ENCODE measurements at regions not wholly inside any gene's neighbourhood (a gene's known extent, or its start where the extent isn't known, plus 50 kb on each side); places are given as distances from the start of the nearest gene placed in this dataset.

DNA sequence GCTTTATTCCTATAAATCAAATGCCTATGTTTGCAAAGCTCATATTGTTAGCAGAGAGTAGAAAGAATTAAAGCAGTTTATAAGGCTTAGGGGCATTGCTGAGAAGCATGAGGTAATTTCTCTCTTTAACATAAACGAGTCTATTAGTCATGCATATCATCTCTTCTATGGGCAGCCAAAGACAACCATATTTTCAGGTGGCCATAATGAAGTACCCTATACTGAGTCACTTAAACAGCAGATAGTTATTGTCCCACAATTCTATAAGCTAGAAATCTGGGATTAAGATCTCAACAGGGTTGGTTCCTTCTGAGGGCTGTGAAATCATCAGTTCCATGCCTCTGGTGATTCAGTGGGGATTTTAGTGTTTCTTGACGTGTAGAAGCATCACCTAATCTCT, 277.5 kb downstream of the NR4A2 start:
- H3K9me1 ChIP-seq (replicated peaks; ENCODE audit: control insufficient read depth, extremely low read depth, insufficient read depth, low read length), result no peaks in the 10 kb centered on the region
- dilution Hi-C loops (cut with MboI; ENCODE audit: extremely low pct_ligation_motif_present, low sequenced_read_pairs) (no loop called here), intact Hi-C loops (cut with micrococcal nuclease) (no loop called here)
- H3K36me3 ChIP-seq (ENCODE audit: control insufficient read depth in 2 of 2, extremely low read depth in 1 of 2, insufficient read depth in 2 of 2, low read length in 2 of 2), result no peaks in the 10 kb centered on the region
- DNase-seq (ENCODE audit: low read depth, low spot score) (no peak), FAIRE-seq (no peak)
- TF ChIP-seq POLR2AphosphoS5 (IDR thresholded peaks at IDR 0.05; ENCODE audit: insufficient read depth, low read depth, low read length), result no peak
- TF ChIP-seq, protein P1, sequence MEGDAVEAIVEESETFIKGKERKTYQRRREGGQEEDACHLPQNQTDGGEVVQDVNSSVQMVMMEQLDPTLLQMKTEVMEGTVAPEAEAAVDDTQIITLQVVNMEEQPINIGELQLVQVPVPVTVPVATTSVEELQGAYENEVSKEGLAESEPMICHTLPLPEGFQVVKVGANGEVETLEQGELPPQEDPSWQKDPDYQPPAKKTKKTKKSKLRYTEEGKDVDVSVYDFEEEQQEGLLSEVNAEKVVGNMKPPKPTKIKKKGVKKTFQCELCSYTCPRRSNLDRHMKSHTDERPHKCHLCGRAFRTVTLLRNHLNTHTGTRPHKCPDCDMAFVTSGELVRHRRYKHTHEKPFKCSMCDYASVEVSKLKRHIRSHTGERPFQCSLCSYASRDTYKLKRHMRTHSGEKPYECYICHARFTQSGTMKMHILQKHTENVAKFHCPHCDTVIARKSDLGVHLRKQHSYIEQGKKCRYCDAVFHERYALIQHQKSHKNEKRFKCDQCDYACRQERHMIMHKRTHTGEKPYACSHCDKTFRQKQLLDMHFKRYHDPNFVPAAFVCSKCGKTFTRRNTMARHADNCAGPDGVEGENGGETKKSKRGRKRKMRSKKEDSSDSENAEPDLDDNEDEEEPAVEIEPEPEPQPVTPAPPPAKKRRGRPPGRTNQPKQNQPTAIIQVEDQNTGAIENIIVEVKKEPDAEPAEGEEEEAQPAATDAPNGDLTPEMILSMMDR (IDR thresholded peaks at IDR 0.05; ENCODE audit: extremely low read depth in 1 of 2, insufficient read depth in 1 of 2, low read depth in 1 of 2, low read length in 2 of 2), result no peak
- TF ChIP-seq JUN (IDR thresholded peaks at IDR 0.05; ENCODE audit: borderline replicate concordance, insufficient read depth, insufficient read length, low read depth), result no peak
- TF ChIP-seq, protein P2, sequence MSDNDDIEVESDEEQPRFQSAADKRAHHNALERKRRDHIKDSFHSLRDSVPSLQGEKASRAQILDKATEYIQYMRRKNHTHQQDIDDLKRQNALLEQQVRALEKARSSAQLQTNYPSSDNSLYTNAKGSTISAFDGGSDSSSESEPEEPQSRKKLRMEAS (IDR thresholded peaks at IDR 0.05; ENCODE audit: insufficient read depth, insufficient read length), result no peak
- no peak for TF ChIP-seq POLR2A (IDR thresholded peaks at IDR 0.05; ENCODE audit: low read depth, low read length)
- no peak for TF ChIP-seq MYC (IDR thresholded peaks at IDR 0.05; ENCODE audit: low read depth, low read length)
- TF ChIP-seq GATA2 (IDR thresholded peaks at IDR 0.05; ENCODE audit: insufficient read depth, insufficient read length, low read depth, low read length), result no peak
- no peak for TF ChIP-seq FOS (IDR thresholded peaks at IDR 0.05; ENCODE audit: borderline replicate concordance, insufficient read depth, low read length)
- no peak for TF ChIP-seq EZH2 (IDR thresholded peaks at IDR 0.05; ENCODE audit: borderline replicate concordance, low read depth, low read length, severe bottlenecking)
- H3K9ac ChIP-seq (replicated peaks; ENCODE audit: extremely low read depth, insufficient read depth, low read length), result no peak overlapping the region
- H3K4me3 ChIP-seq (replicated peaks in 1 of 3; ENCODE audit: insufficient read depth in 1 of 3, low read depth in 1 of 3, low read length in 3 of 3), result no peak overlapping the region
- no peaks in the 10 kb centered on the region for H4K20me1 ChIP-seq (replicated peaks; ENCODE audit: control insufficient read depth, extremely low read depth, insufficient read depth, low read length)
- BruUV-seq (replicated peaks), result no TSS peak
- H3K9me3 ChIP-seq (replicated peaks; ENCODE audit: control insufficient read depth, insufficient read depth, low read length), result no peaks in the 10 kb centered on the region
- H3K27me3 ChIP-seq (ENCODE audit: control insufficient read depth in 2 of 2, insufficient read depth in 2 of 2, low read length in 2 of 2), result no peaks in the 10 kb centered on the region
- H3K79me2 ChIP-seq (ENCODE audit: control insufficient read depth, insufficient read depth, low read length), result no peaks in the 10 kb centered on the region
- H2AFZ ChIP-seq (ENCODE audit: low read depth, low read length), result no peak overlapping the region
- ChIA-PET CTCF (no interaction called here), POLR2A (no interaction called here)
- H3K4me2 ChIP-seq (ENCODE audit: insufficient read depth, low read length), result no peak overlapping the region
- no peaks in the 10 kb centered on the region for H3K4me1 ChIP-seq (ENCODE audit: control insufficient read depth, extremely low read depth, insufficient read depth, low read length)
- no peak overlapping the region for H3K27ac ChIP-seq (ENCODE audit: insufficient read depth, low read depth, low read length)
